ENCODE measurements at regions not wholly inside any gene's neighbourhood (a gene's known extent, or its start where the extent isn't known, plus 50 kb on each side); places are given as distances from the start of the nearest gene placed in this dataset.

- Mint-ChIP-seq H3K4me1 (ENCODE audit: insufficient read depth, unreplicated experiment) (peaks cover 14% of the 10 kb centered on the region), H3K27ac (ENCODE audit: low read depth, unreplicated experiment) (no peak overlapping the region), H3K27me3 (ENCODE audit: insufficient read depth, unreplicated experiment) (no peaks in the 10 kb centered on the region), H3K4me3 (ENCODE audit: unreplicated experiment) (no peak overlapping the region), H3K36me3 (ENCODE audit: insufficient read depth, unreplicated experiment) (no peaks in the 10 kb centered on the region), H3K9me3 (ENCODE audit: unreplicated experiment) (no peaks in the 10 kb centered on the region)
- no TSS peak for BruUV-seq (replicated peaks)
- CTCF ChIA-PET, result interaction anchor here (0.6 kb wide), 1 partner anchor 92 kb away, joined by 3 read pairs; no protein-coding TSS in a partner anchor
- intact Hi-C loops (cut with micrococcal nuclease), result no loop called here
- TF ChIP-seq CTCF (IDR thresholded peaks at IDR 0.05; ENCODE audit: unreplicated experiment), result no peak
- peak; percentile 83 for DNase-seq (ENCODE audit: unreplicated experiment)
- POLR2A ChIA-PET, result no interaction called here
Measured at GRCh38 chr7:34463830-34464229, 194.2 kb upstream of the NPSR1 start.

GRCh38 chr7:34471844-34472243 is 186.2 kb upstream of the NPSR1 start:
- intact Hi-C loops (cut with micrococcal nuclease), result no loop called here
- TF ChIP-seq CTCF (IDR thresholded peaks at IDR 0.05; ENCODE audit: unreplicated experiment), result no peak
- Mint-ChIP-seq H3K27ac (ENCODE audit: low read depth, unreplicated experiment) (no peak overlapping the region), H3K4me3 (ENCODE audit: unreplicated experiment) (no peak overlapping the region), H3K4me1 (ENCODE audit: insufficient read depth, unreplicated experiment) (no peaks in the 10 kb centered on the region), H3K36me3 (ENCODE audit: insufficient read depth, unreplicated experiment) (no peaks in the 10 kb centered on the region), H3K9me3 (ENCODE audit: unreplicated experiment) (peaks cover 13% of the 10 kb centered on the region), H3K27me3 (ENCODE audit: insufficient read depth, unreplicated experiment) (no peaks in the 10 kb centered on the region)
- DNase-seq (ENCODE audit: unreplicated experiment), result no peak
- ChIA-PET POLR2A (no interaction called here), CTCF (no interaction called here)
- BruUV-seq (replicated peaks), result no TSS peak

GRCh38 chr7:34486371-34486770 is 171.6 kb upstream of the NPSR1 start:
- no peak overlapping the region for H3K4me3 Mint-ChIP-seq (ENCODE audit: unreplicated experiment)
- peaks cover 11% of the 10 kb centered on the region for H3K9me3 Mint-ChIP-seq (ENCODE audit: unreplicated experiment)
- H3K36me3 Mint-ChIP-seq (ENCODE audit: insufficient read depth, unreplicated experiment), result no peaks in the 10 kb centered on the region
- BruUV-seq (replicated peaks), result no TSS peak
- intact Hi-C loops (cut with micrococcal nuclease), result no loop called here
- no peak for TF ChIP-seq CTCF (IDR thresholded peaks at IDR 0.05; ENCODE audit: unreplicated experiment)
- no peaks in the 10 kb centered on the region for H3K27me3 Mint-ChIP-seq (ENCODE audit: insufficient read depth, unreplicated experiment)
- ChIA-PET POLR2A (no interaction called here), CTCF (interaction anchor here (1.2 kb wide), 1 partner anchor 10 kb away, joined by 4 read pairs; no protein-coding TSS in a partner anchor)
- DNase-seq (ENCODE audit: unreplicated experiment), result no peak
- no peak overlapping the region for H3K27ac Mint-ChIP-seq (ENCODE audit: low read depth, unreplicated experiment)
- H3K4me1 Mint-ChIP-seq (ENCODE audit: insufficient read depth, unreplicated experiment), result no peaks in the 10 kb centered on the region

- H3K4me1 Mint-ChIP-seq (ENCODE audit: insufficient read depth, unreplicated experiment), result no peaks in the 10 kb centered on the region
- BruUV-seq (replicated peaks), result no TSS peak
- ChIA-PET CTCF (no interaction called here), POLR2A (interaction anchor here (0.6 kb wide), 1 partner anchor 491 kb away, joined by 3 read pairs; no protein-coding TSS in a partner anchor)
- no peaks in the 10 kb centered on the region for H3K36me3 Mint-ChIP-seq (ENCODE audit: insufficient read depth, unreplicated experiment)
- no peaks in the 10 kb centered on the region for H3K27me3 Mint-ChIP-seq (ENCODE audit: insufficient read depth, unreplicated experiment)
- intact Hi-C loops (cut with micrococcal nuclease), result no loop called here
- no peak overlapping the region for H3K27ac Mint-ChIP-seq (ENCODE audit: low read depth, unreplicated experiment)
- TF ChIP-seq CTCF (IDR thresholded peaks at IDR 0.05; ENCODE audit: unreplicated experiment), result no peak
- no peak overlapping the region for H3K4me3 Mint-ChIP-seq (ENCODE audit: unreplicated experiment)
- no peak for DNase-seq (ENCODE audit: unreplicated experiment)
- peaks cover 11% of the 10 kb centered on the region for H3K9me3 Mint-ChIP-seq (ENCODE audit: unreplicated experiment)
Measured at GRCh38 chr7:34487391-34488115, 170.5 kb upstream of the NPSR1 start.

Measured in MCF 10A (cell line).